ENCODE measurements at regions not wholly inside any gene's neighbourhood (a gene's known extent, or its start where the extent isn't known, plus 50 kb on each side); places are given as distances from the start of the nearest gene placed in this dataset.

- TF ChIP-seq, protein P1, sequence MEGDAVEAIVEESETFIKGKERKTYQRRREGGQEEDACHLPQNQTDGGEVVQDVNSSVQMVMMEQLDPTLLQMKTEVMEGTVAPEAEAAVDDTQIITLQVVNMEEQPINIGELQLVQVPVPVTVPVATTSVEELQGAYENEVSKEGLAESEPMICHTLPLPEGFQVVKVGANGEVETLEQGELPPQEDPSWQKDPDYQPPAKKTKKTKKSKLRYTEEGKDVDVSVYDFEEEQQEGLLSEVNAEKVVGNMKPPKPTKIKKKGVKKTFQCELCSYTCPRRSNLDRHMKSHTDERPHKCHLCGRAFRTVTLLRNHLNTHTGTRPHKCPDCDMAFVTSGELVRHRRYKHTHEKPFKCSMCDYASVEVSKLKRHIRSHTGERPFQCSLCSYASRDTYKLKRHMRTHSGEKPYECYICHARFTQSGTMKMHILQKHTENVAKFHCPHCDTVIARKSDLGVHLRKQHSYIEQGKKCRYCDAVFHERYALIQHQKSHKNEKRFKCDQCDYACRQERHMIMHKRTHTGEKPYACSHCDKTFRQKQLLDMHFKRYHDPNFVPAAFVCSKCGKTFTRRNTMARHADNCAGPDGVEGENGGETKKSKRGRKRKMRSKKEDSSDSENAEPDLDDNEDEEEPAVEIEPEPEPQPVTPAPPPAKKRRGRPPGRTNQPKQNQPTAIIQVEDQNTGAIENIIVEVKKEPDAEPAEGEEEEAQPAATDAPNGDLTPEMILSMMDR (IDR thresholded peaks at IDR 0.05; ENCODE audit: low read length): no peak
- no peak for TF ChIP-seq EZH2 (IDR thresholded peaks at IDR 0.05; ENCODE audit: borderline replicate concordance, low read length)
Measured at GRCh38 chr7:81886211-81886764, 116.4 kb upstream of the HGF start.
